Fibroblast of skin of back (primary cell): ENCODE measurements at regions not wholly inside any gene's neighbourhood (a gene's known extent, or its start where the extent isn't known, plus 50 kb on each side); places are given as distances from the start of the nearest gene placed in this dataset.

ENCODE experiments used
- DNase-seq: peaks from one replicate; pipeline ENCODE4 v3.0.0-alpha.2; 2013

GRCh38 chr4:24040811-24041210 is 151.0 kb upstream of the PPARGC1A start:
- DNase-seq = no peak

GRCh38 chr4:24033626-24034025 is 143.8 kb upstream of the PPARGC1A start:
- no peak for DNase-seq

GRCh38 chr4:24032371-24032989 is 142.6 kb upstream of the PPARGC1A start:
- peak; percentile 20 for DNase-seq

GRCh38 chr4:24026596-24026995 is 136.7 kb upstream of the PPARGC1A start:
- DNase-seq = no peak

- peak; percentile 9 for DNase-seq
Observed at GRCh38 chr4:24024605-24025004, 134.8 kb upstream of the PPARGC1A start.

GRCh38 chr4:24024157-24024556 is 134.3 kb upstream of the PPARGC1A start:
- DNase-seq = peak; percentile 52

- no peak for DNase-seq
Observed at GRCh38 chr4:24015782-24016181, 125.9 kb upstream of the PPARGC1A start.

GRCh38 chr4:24013668-24014422 is 124.0 kb upstream of the PPARGC1A start:
- no peak for DNase-seq

GRCh38 chr4:24010994-24011393 is 121.1 kb upstream of the PPARGC1A start:
- no peak for DNase-seq

- DNase-seq = no peak
Observed at GRCh38 chr4:24010573-24010972, 120.7 kb upstream of the PPARGC1A start.

GRCh38 chr4:24007860-24008261 is 118.0 kb upstream of the PPARGC1A start:
- DNase-seq = no peak

GRCh38 chr4:24006269-24006668 is 116.4 kb upstream of the PPARGC1A start:
- DNase-seq = no peak

- peak; percentile 51 for DNase-seq
Observed at GRCh38 chr4:24003926-24004325, 114.1 kb upstream of the PPARGC1A start.

GRCh38 chr4:24003496-24003895 is 113.6 kb upstream of the PPARGC1A start:
- peak; percentile 45 for DNase-seq

- peak; percentile 25 for DNase-seq
Observed at GRCh38 chr4:24002330-24002966, 112.6 kb upstream of the PPARGC1A start.

GRCh38 chr4:24001486-24002329 is 111.9 kb upstream of the PPARGC1A start:
- peak; percentile 21 for DNase-seq

- no peak for DNase-seq
Observed at GRCh38 chr4:24000470-24000831, 110.6 kb upstream of the PPARGC1A start.

- peak; percentile 42 for DNase-seq
Observed at GRCh38 chr4:23999714-24000469, 110.0 kb upstream of the PPARGC1A start.

GRCh38 chr4:23993373-23993772 is 103.5 kb upstream of the PPARGC1A start:
- no peak for DNase-seq

GRCh38 chr4:23991444-23991843 is 101.6 kb upstream of the PPARGC1A start:
- DNase-seq = no peak

GRCh38 chr4:23986270-23986669 is 96.4 kb upstream of the PPARGC1A start:
- no peak for DNase-seq

GRCh38 chr4:23981328-23981727 is 91.5 kb upstream of the PPARGC1A start:
- DNase-seq = no peak
